ENCODE measurements at regions not wholly inside any gene's neighbourhood (a gene's known extent, or its start where the extent isn't known, plus 50 kb on each side); places are given as distances from the start of the nearest gene placed in this dataset.

GRCh38 chr5:165631235-165631634, 2125.8 kb downstream of the MAT2B start:
- no peak for TF ChIP-seq CTCF (IDR thresholded peaks at IDR 0.05; ENCODE audit: poor library complexity, severe bottlenecking)
- no peak for TF ChIP-seq POLR2AphosphoS5 (IDR thresholded peaks at IDR 0.05)
- no peak for TF ChIP-seq REST (IDR thresholded peaks at IDR 0.05; ENCODE audit: borderline replicate concordance)
- TF ChIP-seq EP300 (conservative IDR thresholded peaks at IDR 0.05; ENCODE audit: poor library complexity, severe bottlenecking), result no peak
- no peak for TF ChIP-seq TAF1 (IDR thresholded peaks at IDR 0.05; ENCODE audit: low read depth)
